ENCODE measurements at regions not wholly inside any gene's neighbourhood (a gene's known extent, or its start where the extent isn't known, plus 50 kb on each side); places are given as distances from the start of the nearest gene placed in this dataset.

DNA sequence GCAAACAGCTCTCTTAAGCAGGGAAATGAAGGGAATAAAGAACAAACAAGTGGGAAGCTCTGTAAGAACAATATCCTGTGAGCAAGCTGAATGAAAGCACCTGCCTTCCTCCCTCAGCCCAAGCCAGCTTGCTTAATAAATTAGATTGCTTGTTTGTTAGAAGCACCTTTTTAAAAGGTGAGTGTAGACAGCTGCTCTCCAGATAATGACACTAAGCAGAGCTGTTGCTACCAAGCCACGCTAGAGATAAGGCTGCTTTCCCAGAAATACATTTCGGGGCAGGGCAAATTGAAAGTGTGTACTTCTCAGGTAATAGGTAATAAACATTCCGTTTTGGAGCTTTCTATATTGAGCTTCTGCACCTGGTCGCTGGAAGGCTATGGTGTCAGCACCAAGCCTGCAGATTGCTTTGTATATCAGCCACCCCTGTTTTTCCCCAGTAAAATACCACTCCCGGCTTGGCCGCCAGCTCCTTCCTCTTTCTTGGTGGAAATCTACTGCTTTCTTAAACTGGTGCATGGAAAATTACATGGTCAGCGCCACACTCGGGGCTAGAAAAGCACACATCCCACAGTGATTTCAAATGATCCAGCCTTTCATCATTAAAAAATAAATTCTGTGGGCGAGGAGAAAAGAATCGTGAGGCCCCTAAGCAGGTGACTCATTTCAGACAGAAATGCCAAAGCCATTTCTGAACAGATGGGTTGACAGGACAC, 151.3 kb downstream of the ETS2 start:
- TF ChIP-seq ISL1 (CRISPR knock-in tag; IDR thresholded peaks at IDR 0.05) (no peak), GLIS3 (CRISPR knock-in tag; IDR thresholded peaks at IDR 0.05) (no peak), OSR1 (CRISPR knock-in tag; IDR thresholded peaks at IDR 0.05) (no peak), ESRRG (CRISPR knock-in tag; IDR thresholded peaks at IDR 0.05) (no peak), RARB (CRISPR knock-in tag; IDR thresholded peaks at IDR 0.05) (no peak), ZNF565 (CRISPR knock-in tag; conservative IDR thresholded peaks at IDR 0.05; ENCODE audit: low read depth) (no peak), ZFP30 (CRISPR knock-in tag; IDR thresholded peaks at IDR 0.05) (no peak), ZC3H10 (CRISPR knock-in tag; IDR thresholded peaks at IDR 0.05) (no peak)
- TF ChIP-seq, protein P1, sequence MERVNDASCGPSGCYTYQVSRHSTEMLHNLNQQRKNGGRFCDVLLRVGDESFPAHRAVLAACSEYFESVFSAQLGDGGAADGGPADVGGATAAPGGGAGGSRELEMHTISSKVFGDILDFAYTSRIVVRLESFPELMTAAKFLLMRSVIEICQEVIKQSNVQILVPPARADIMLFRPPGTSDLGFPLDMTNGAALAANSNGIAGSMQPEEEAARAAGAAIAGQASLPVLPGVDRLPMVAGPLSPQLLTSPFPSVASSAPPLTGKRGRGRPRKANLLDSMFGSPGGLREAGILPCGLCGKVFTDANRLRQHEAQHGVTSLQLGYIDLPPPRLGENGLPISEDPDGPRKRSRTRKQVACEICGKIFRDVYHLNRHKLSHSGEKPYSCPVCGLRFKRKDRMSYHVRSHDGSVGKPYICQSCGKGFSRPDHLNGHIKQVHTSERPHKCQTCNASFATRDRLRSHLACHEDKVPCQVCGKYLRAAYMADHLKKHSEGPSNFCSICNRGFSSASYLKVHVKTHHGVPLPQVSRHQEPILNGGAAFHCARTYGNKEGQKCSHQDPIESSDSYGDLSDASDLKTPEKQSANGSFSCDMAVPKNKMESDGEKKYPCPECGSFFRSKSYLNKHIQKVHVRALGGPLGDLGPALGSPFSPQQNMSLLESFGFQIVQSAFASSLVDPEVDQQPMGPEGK (CRISPR knock-in tag; IDR thresholded peaks at IDR 0.05; ENCODE audit: borderline replicate concordance) = no peak
- TF ChIP-seq, protein P2, sequence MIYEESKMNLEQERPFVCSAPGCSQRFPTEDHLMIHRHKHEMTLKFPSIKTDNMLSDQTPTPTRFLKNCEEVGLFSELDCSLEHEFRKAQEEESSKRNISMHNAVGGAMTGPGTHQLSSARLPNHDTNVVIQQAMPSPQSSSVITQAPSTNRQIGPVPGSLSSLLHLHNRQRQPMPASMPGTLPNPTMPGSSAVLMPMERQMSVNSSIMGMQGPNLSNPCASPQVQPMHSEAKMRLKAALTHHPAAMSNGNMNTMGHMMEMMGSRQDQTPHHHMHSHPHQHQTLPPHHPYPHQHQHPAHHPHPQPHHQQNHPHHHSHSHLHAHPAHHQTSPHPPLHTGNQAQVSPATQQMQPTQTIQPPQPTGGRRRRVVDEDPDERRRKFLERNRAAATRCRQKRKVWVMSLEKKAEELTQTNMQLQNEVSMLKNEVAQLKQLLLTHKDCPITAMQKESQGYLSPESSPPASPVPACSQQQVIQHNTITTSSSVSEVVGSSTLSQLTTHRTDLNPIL (CRISPR knock-in tag; IDR thresholded peaks at IDR 0.05; ENCODE audit: low read depth) = no peak
- TF ChIP-seq, protein P3, sequence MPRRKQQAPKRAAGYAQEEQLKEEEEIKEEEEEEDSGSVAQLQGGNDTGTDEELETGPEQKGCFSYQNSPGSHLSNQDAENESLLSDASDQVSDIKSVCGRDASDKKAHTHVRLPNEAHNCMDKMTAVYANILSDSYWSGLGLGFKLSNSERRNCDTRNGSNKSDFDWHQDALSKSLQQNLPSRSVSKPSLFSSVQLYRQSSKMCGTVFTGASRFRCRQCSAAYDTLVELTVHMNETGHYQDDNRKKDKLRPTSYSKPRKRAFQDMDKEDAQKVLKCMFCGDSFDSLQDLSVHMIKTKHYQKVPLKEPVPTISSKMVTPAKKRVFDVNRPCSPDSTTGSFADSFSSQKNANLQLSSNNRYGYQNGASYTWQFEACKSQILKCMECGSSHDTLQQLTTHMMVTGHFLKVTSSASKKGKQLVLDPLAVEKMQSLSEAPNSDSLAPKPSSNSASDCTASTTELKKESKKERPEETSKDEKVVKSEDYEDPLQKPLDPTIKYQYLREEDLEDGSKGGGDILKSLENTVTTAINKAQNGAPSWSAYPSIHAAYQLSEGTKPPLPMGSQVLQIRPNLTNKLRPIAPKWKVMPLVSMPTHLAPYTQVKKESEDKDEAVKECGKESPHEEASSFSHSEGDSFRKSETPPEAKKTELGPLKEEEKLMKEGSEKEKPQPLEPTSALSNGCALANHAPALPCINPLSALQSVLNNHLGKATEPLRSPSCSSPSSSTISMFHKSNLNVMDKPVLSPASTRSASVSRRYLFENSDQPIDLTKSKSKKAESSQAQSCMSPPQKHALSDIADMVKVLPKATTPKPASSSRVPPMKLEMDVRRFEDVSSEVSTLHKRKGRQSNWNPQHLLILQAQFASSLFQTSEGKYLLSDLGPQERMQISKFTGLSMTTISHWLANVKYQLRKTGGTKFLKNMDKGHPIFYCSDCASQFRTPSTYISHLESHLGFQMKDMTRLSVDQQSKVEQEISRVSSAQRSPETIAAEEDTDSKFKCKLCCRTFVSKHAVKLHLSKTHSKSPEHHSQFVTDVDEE (CRISPR knock-in tag; IDR thresholded peaks at IDR 0.05) = no peak
